ENCODE measurements at regions not wholly inside any gene's neighbourhood (a gene's known extent, or its start where the extent isn't known, plus 50 kb on each side); places are given as distances from the start of the nearest gene placed in this dataset.

DNA sequence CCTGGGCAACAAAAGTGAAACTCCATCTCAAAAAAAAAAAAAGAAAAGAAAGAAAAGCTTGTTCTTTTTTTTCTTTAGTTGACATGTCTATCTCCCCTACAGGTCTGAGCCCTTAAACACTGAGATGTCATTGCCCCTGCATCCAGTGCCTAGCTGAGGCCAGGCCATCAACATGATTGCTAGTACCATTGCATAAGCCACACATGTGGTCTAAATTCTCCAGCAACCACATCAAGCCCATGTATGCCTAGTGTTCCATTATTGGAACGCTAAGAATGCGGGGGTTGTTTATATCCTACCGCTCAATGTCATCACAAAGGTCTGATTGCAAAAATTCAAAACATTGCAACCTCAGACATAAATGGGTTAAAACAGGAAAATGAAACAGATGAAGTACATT lies 62.7 kb downstream of the NPTX2 start:
- Mint-ChIP-seq H3K4me1 (peaks cover 0 to 3% (median 0%) of the 10 kb centered on the region in 3 donors), H3K27me3 (peaks cover 17 to 19% of the 10 kb centered on the region in 2 donors), H3K36me3 (no peaks in the 10 kb centered on the region), H3K27ac (no peak overlapping the region), H3K4me3 (no peak overlapping the region), H3K9me3 (peaks cover 1 to 4% (median 4%) of the 10 kb centered on the region in 3 donors)
- no peak overlapping the region for H3K4me3 ChIP-seq (ENCODE audit: control insufficient read depth in 1 of 2, extremely low read depth in 1 of 2, low read length in 1 of 2)
- no peak for ATAC-seq (replicated peaks in 1 of 4)
- POLR2A ChIA-PET: no interaction called here
- H3K4me1 ChIP-seq (ENCODE audit: control insufficient read depth in 1 of 2, extremely low read depth in 1 of 2, insufficient read depth in 2 of 2, low read length in 2 of 2): no peaks in the 10 kb centered on the region
- no peaks in the 10 kb centered on the region for H3K9me3 ChIP-seq
- no CpG with 5 or more reads among the region's 3 CpGs for WGBS (ENCODE audit: insufficient coverage)
- H3K36me3 ChIP-seq (ENCODE audit: control insufficient read depth in 2 of 2, extremely low read depth in 1 of 2, insufficient read depth in 1 of 2, low read length in 1 of 2): no peaks in the 10 kb centered on the region
- CTCF ChIA-PET: interaction anchor here in 1 of 2 donors (0.7 kb wide), 1 partner anchor 48 kb away, joined by 9 read pairs; no protein-coding TSS in a partner anchor
- peaks cover 0 to 23% of the 10 kb centered on the region in 2 experiments for H3K27me3 ChIP-seq (replicated peaks in 1 of 2; ENCODE audit: control insufficient read depth in 2 of 2, extremely low read depth in 1 of 2, insufficient read depth in 2 of 2, low read length in 1 of 2)
- no peak overlapping the region for H3K27ac ChIP-seq (ENCODE audit: low read length)
- no peak for DNase-seq

- Histone ChIP-seq H3K9me3 (no peaks in the 10 kb centered on the region), H3K27ac (ENCODE audit: low read length) (no peak overlapping the region), H3K27me3 (replicated peaks in 1 of 2; ENCODE audit: control insufficient read depth in 2 of 2, extremely low read depth in 1 of 2, insufficient read depth in 2 of 2, low read length in 1 of 2) (peaks cover 0 to 26% of the 10 kb centered on the region in 2 experiments), H3K36me3 (ENCODE audit: control insufficient read depth in 2 of 2, extremely low read depth in 1 of 2, insufficient read depth in 1 of 2, low read length in 1 of 2) (no peaks in the 10 kb centered on the region), H3K4me3 (ENCODE audit: control insufficient read depth in 1 of 2, extremely low read depth in 1 of 2, low read length in 1 of 2) (no peak overlapping the region), H3K4me1 (ENCODE audit: control insufficient read depth in 1 of 2, extremely low read depth in 1 of 2, insufficient read depth in 2 of 2, low read length in 2 of 2) (no peaks in the 10 kb centered on the region)
- WGBS (ENCODE audit: insufficient coverage): 8% methylated on average over 2 of the region's 6 CpGs
- H3K9me3 Mint-ChIP-seq: peaks cover 9% of the 10 kb centered on the region in 3 donors
- ATAC-seq (replicated peaks in 1 of 4) (no peak), DNase-seq (no peak)
- no peaks in the 10 kb centered on the region for H3K36me3 Mint-ChIP-seq
- H3K27ac Mint-ChIP-seq: no peak overlapping the region
- peaks cover 0 to 3% (median 0%) of the 10 kb centered on the region in 3 donors for H3K4me1 Mint-ChIP-seq
- H3K4me3 Mint-ChIP-seq: no peak overlapping the region
- H3K27me3 Mint-ChIP-seq: peaks cover 17 to 19% of the 10 kb centered on the region in 2 donors
- CTCF ChIA-PET: no interaction called here
- POLR2A ChIA-PET: no interaction called here
Measured at GRCh38 chr7:98681511-98681910, 64.4 kb downstream of the NPTX2 start.

DNA sequence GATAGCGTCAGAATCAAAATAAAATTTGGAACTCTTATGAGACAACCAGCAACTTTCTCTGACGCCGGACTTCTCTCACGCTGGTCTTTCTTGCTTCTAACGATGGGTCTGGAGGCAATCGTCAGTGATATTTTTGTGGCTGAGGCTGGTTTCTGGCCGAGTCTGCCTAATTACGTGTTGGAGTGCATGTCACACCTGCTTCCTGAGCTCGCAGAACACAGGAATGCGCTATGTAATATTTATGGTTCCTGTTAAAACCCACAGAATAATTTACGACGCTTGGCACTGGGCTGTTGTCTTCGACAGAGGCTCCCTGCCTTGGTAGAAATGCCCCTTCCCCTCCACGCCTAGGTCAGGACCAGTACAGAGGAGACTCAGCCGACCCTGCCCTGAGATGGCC lies 64.9 kb downstream of the NPTX2 start:
- H3K4me1 ChIP-seq (ENCODE audit: control insufficient read depth in 1 of 2, extremely low read depth in 1 of 2, insufficient read depth in 2 of 2, low read length in 2 of 2): no peaks in the 10 kb centered on the region
- no peaks in the 10 kb centered on the region for H3K36me3 ChIP-seq (ENCODE audit: control insufficient read depth in 2 of 2, extremely low read depth in 1 of 2, insufficient read depth in 1 of 2, low read length in 1 of 2)
- H3K4me3 Mint-ChIP-seq: no peak overlapping the region
- H3K4me3 ChIP-seq (ENCODE audit: control insufficient read depth in 1 of 2, extremely low read depth in 1 of 2, low read length in 1 of 2): no peak overlapping the region
- POLR2A ChIA-PET: no interaction called here
- 0% methylated on average over 4 of the region's 15 CpGs for WGBS (ENCODE audit: insufficient coverage)
- H3K27me3 Mint-ChIP-seq: peaks cover 17 to 19% of the 10 kb centered on the region in 2 donors
- no peak overlapping the region for H3K27ac Mint-ChIP-seq
- peaks cover 0 to 3% (median 0%) of the 10 kb centered on the region in 3 donors for H3K4me1 Mint-ChIP-seq
- peaks cover 10 to 13% (median 12%) of the 10 kb centered on the region in 3 donors for H3K9me3 Mint-ChIP-seq
- peaks cover 0 to 26% of the 10 kb centered on the region in 2 experiments for H3K27me3 ChIP-seq (replicated peaks in 1 of 2; ENCODE audit: control insufficient read depth in 2 of 2, extremely low read depth in 1 of 2, insufficient read depth in 2 of 2, low read length in 1 of 2)
- no peak overlapping the region for H3K27ac ChIP-seq (ENCODE audit: low read length)
- no peaks in the 10 kb centered on the region for H3K36me3 Mint-ChIP-seq
- ATAC-seq (replicated peaks in 1 of 4) (no peak), DNase-seq (no peak)
- H3K9me3 ChIP-seq: no peaks in the 10 kb centered on the region
- CTCF ChIA-PET: no interaction called here

DNA sequence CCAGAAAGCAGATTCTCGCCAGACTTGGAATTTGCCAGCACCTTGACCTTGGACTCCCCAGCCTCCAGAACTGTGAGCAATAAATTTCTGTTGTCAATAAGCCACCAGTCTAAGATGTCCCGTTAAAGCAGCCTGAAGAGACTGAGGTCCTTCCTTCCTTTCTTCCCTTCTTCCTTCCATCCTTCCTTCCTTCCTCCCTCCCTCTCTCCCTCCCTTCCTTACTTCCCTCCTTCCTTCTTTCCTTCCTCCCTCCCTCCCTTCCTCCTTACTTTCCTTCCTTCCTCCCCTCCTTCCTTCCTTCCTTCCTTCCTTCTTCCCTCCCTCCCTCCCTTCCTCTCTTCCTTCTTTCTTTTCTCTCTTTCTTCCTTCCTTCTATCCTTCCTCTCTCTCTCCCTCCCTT lies 66.4 kb downstream of the NPTX2 start:
- peaks cover 17% of the 10 kb centered on the region in 2 donors for H3K27me3 Mint-ChIP-seq
- peaks cover 0 to 3% (median 0%) of the 10 kb centered on the region in 3 donors for H3K4me1 Mint-ChIP-seq
- H3K36me3 Mint-ChIP-seq: no peaks in the 10 kb centered on the region
- Histone ChIP-seq H3K4me1 (ENCODE audit: control insufficient read depth in 1 of 2, extremely low read depth in 1 of 2, insufficient read depth in 2 of 2, low read length in 2 of 2) (no peaks in the 10 kb centered on the region), H3K27ac (ENCODE audit: low read length) (no peak overlapping the region), H3K27me3 (replicated peaks in 1 of 2; ENCODE audit: control insufficient read depth in 2 of 2, extremely low read depth in 1 of 2, insufficient read depth in 2 of 2, low read length in 1 of 2) (peaks cover 0 to 22% of the 10 kb centered on the region in 2 experiments), H3K9me3 (no peaks in the 10 kb centered on the region), H3K4me3 (ENCODE audit: control insufficient read depth in 1 of 2, extremely low read depth in 1 of 2, low read length in 1 of 2) (no peak overlapping the region), H3K36me3 (ENCODE audit: control insufficient read depth in 2 of 2, extremely low read depth in 1 of 2, insufficient read depth in 1 of 2, low read length in 1 of 2) (no peaks in the 10 kb centered on the region)
- ChIA-PET CTCF (no interaction called here), POLR2A (no interaction called here)
- DNase-seq (no peak), ATAC-seq (replicated peaks in 1 of 4) (no peak)
- H3K4me3 Mint-ChIP-seq: no peak overlapping the region
- H3K27ac Mint-ChIP-seq: no peak overlapping the region
- peaks cover 9 to 17% (median 16%) of the 10 kb centered on the region in 3 donors for H3K9me3 Mint-ChIP-seq
- 57% methylated on average over 1 of the region's 2 CpGs for whole genome bisulfite sequencing (ENCODE audit: insufficient coverage)

DNA sequence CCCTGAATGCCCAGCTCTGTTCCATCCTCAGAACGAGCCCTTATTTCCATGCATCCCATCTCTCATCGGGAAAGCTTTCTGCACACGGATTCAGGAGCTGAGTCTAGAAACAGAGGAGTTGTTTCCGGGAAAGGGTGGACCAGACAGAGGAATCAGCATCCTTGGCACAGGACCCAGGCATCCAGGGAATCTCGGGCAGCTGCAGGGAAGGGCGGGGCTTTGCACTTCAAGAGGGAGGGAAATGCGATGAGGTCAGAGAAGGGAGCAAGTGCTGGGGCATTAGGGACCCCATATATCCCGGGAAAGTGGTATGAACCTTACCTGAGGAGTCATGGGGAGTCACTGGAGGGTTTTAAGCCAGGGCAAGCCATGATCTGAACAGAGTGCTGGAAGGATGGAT lies 68.5 kb downstream of the NPTX2 start:
- Mint-ChIP-seq H3K4me1 (peaks cover 0 to 3% (median 0%) of the 10 kb centered on the region in 3 donors), H3K9me3 (peaks cover 14 to 26% (median 21%) of the 10 kb centered on the region in 3 donors), H3K27ac (no peak overlapping the region), H3K27me3 (peaks cover 10 to 11% of the 10 kb centered on the region in 2 donors), H3K4me3 (no peak overlapping the region), H3K36me3 (no peaks in the 10 kb centered on the region)
- H3K4me3 ChIP-seq (ENCODE audit: control insufficient read depth in 1 of 2, extremely low read depth in 1 of 2, low read length in 1 of 2): no peak overlapping the region
- H3K9me3 ChIP-seq: no peaks in the 10 kb centered on the region
- ChIA-PET POLR2A (no interaction called here), CTCF (interaction anchor here in 1 of 2 donors (0.6 kb wide), 1 partner anchor 58 kb away, joined by 4 read pairs; no protein-coding TSS in a partner anchor)
- no peaks in the 10 kb centered on the region for H3K36me3 ChIP-seq (ENCODE audit: control insufficient read depth in 2 of 2, extremely low read depth in 1 of 2, insufficient read depth in 1 of 2, low read length in 1 of 2)
- H3K27me3 ChIP-seq (replicated peaks in 1 of 2; ENCODE audit: control insufficient read depth in 2 of 2, extremely low read depth in 1 of 2, insufficient read depth in 2 of 2, low read length in 1 of 2): peaks cover 0 to 20% of the 10 kb centered on the region in 2 experiments
- H3K27ac ChIP-seq (ENCODE audit: low read length): no peak overlapping the region
- WGBS (ENCODE audit: insufficient coverage): 84% methylated on average over 5 of the region's 8 CpGs
- H3K4me1 ChIP-seq (ENCODE audit: control insufficient read depth in 1 of 2, extremely low read depth in 1 of 2, insufficient read depth in 2 of 2, low read length in 2 of 2): no peaks in the 10 kb centered on the region
- DNase-seq (no peak), ATAC-seq (replicated peaks in 1 of 4) (no peak)

GRCh38 chr7:98686466-98687080 lies 69.5 kb downstream of the NPTX2 start:
- no peak overlapping the region for H3K27ac Mint-ChIP-seq

More at GRCh38 chr7:98686466-98687080, 69.5 kb downstream of the NPTX2 start:
- peaks cover 6 to 11% of the 10 kb centered on the region in 2 donors for H3K27me3 Mint-ChIP-seq
- 50% methylated on average over 2 of the region's 4 CpGs for WGBS (ENCODE audit: insufficient coverage)
- no peaks in the 10 kb centered on the region for H3K9me3 ChIP-seq
- no peaks in the 10 kb centered on the region for H3K36me3 Mint-ChIP-seq
- no peak for ATAC-seq (replicated peaks in 1 of 4)
- H3K9me3 Mint-ChIP-seq: peaks cover 14 to 26% (median 21%) of the 10 kb centered on the region in 3 donors
- H3K27me3 ChIP-seq (replicated peaks in 1 of 2; ENCODE audit: control insufficient read depth in 2 of 2, extremely low read depth in 1 of 2, insufficient read depth in 2 of 2, low read length in 1 of 2): peaks cover 0 to 14% of the 10 kb centered on the region in 2 experiments
- H3K36me3 ChIP-seq (ENCODE audit: control insufficient read depth in 2 of 2, extremely low read depth in 1 of 2, insufficient read depth in 1 of 2, low read length in 1 of 2): no peaks in the 10 kb centered on the region
- no peak overlapping the region for H3K27ac ChIP-seq (ENCODE audit: low read length)
- no peak for DNase-seq
- ChIA-PET POLR2A (no interaction called here), CTCF (no interaction called here)
- no peak overlapping the region for H3K4me3 Mint-ChIP-seq
- H3K4me3 ChIP-seq (ENCODE audit: control insufficient read depth in 1 of 2, extremely low read depth in 1 of 2, low read length in 1 of 2): no peak overlapping the region
- no peaks in the 10 kb centered on the region for H3K4me1 ChIP-seq (ENCODE audit: control insufficient read depth in 1 of 2, extremely low read depth in 1 of 2, insufficient read depth in 2 of 2, low read length in 2 of 2)
- peaks cover 0 to 3% (median 0%) of the 10 kb centered on the region in 3 donors for H3K4me1 Mint-ChIP-seq
